ENCODE measurements at regions not wholly inside any gene's neighbourhood (a gene's known extent, or its start where the extent isn't known, plus 50 kb on each side); places are given as distances from the start of the nearest gene placed in this dataset.

DNA sequence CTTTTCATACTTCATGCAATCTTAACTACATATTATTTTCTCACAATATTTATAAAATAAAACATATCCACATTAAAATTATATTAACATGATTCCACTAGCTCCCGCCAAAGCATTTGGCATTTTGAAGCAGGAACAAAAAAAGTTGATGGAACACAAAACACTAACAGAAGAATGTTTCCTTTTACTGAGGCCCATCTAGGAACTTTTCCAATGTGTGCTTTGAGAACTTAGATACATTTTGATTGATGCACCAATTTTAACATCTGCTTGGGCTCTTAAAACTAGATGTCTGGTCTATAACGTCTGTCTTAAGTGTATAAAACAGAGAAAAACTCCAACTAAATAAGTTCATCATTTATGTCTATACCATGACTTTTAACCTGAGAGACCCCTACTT lies 1214.8 kb downstream of the SORCS1 start:
- Histone ChIP-seq H3K4me1 (no peaks in the 10 kb centered on the region), H3K4me3 (no peak overlapping the region), H3K27ac (no peak overlapping the region), H3K36me3 (no peaks in the 10 kb centered on the region), H3K9me3 (no peaks in the 10 kb centered on the region), H3K27me3 (no peaks in the 10 kb centered on the region)
- intact Hi-C loops (cut with DNase I; ENCODE audit: low total_unique reads) = no loop called here
- TF ChIP-seq CTCF (IDR thresholded peaks at IDR 0.05) = no peak
- no peak for DNase-seq

DNA sequence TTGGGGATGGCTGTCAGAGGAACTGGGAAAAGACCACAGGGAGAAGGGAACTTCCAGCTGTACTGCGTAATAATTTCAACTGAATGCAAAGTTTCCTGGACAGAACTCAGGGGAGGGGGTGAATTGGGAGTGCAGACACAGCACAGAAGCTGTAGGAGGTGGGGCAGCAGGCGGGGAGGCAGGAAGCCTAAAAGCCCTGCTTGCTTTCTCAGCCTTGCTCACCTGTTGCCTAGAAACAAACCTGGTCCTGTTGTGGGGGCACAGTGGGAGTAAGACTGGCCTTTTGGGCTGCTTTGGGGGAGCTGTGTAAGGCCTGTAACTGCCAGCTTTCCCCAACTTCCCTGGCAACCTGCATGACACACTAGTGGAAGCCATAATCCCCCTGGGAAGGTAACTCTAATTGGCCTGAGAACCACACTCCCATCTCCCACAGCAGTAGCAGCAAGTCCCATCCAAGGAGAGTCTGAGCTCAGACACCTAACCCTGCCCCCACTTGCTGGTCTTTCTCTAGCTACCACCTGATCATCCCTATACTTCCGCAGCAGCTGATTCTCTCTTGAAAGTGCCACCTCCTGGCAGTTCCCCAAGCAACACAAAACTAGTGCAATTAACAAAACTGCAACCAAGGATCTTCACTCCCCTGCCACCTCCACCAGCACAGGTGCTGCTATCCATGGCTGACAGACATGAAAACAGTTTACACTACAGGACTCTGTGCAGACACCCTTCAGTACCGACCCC lies 1239.3 kb downstream of the SORCS1 start:
- DNase-seq = no peak
- H3K4me3 ChIP-seq = no peak overlapping the region
- H3K27me3 ChIP-seq = no peaks in the 10 kb centered on the region
- H3K9me3 ChIP-seq = no peaks in the 10 kb centered on the region
- H3K4me1 ChIP-seq = no peaks in the 10 kb centered on the region
- H3K27ac ChIP-seq = no peak overlapping the region
- no peak for TF ChIP-seq CTCF (IDR thresholded peaks at IDR 0.05)
- no peaks in the 10 kb centered on the region for H3K36me3 ChIP-seq
- intact Hi-C loops (cut with DNase I; ENCODE audit: low total_unique reads) = no loop called here

DNA sequence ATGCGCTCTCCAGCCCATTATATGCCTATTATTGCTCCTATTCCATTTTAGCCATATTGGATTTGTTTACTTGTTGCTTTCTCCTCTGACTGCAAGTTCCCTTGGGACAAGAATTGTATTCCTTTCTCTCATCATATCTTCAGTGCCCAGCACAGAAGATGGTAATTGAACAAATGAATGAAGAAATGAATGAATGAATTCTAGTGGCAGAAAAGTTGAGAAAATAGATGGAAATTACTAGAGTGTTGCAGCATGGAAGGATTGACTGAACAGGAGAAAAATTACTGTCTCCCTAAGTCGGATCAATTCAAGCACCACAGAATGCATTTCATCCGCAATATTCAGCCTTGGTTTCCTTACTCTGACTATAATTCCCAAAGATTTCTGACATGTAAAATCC lies 1243.2 kb downstream of the SORCS1 start:
- H3K4me1 ChIP-seq = no peaks in the 10 kb centered on the region
- DNase-seq = no peak
- H3K36me3 ChIP-seq = no peaks in the 10 kb centered on the region
- no peaks in the 10 kb centered on the region for H3K9me3 ChIP-seq
- H3K27me3 ChIP-seq = no peaks in the 10 kb centered on the region
- intact Hi-C loops (cut with DNase I; ENCODE audit: low total_unique reads) = no loop called here
- no peak overlapping the region for H3K27ac ChIP-seq
- no peak overlapping the region for H3K4me3 ChIP-seq
- TF ChIP-seq CTCF (IDR thresholded peaks at IDR 0.05) = no peak

- Histone ChIP-seq H3K4me3 (no peak overlapping the region), H3K4me1 (no peaks in the 10 kb centered on the region), H3K27ac (no peak overlapping the region), H3K9me3 (no peaks in the 10 kb centered on the region), H3K36me3 (no peaks in the 10 kb centered on the region), H3K27me3 (no peaks in the 10 kb centered on the region)
- no peak for TF ChIP-seq CTCF (IDR thresholded peaks at IDR 0.05)
- no peak for DNase-seq
- intact Hi-C loops (cut with DNase I; ENCODE audit: low total_unique reads) = no loop called here
These were observed 1250.1 kb downstream of the SORCS1 start for GRCh38 chr10:105914432-105914831.

DNA sequence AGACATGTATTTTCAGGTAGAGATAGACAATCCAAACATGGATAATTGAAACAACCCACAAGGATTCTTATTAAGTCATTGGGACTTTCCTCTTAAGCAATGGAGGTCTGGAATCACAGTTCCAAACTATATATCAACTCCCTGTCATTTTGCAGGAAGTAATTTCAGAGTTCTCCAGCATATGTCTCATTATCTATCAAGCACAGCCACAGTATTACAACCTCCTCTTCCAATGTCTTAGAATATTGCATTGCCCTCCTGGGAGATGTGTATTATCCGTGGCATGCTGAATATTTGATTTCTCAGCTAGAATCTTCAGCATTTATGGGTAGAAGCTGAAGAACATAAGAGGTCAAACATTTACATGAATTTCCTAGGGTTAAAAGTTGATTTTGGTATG lies 1255.8 kb downstream of the SORCS1 start:
- Histone ChIP-seq H3K4me3 (no peak overlapping the region), H3K36me3 (no peaks in the 10 kb centered on the region), H3K27me3 (no peaks in the 10 kb centered on the region), H3K27ac (no peak overlapping the region), H3K9me3 (no peaks in the 10 kb centered on the region), H3K4me1 (no peaks in the 10 kb centered on the region)
- no peak for TF ChIP-seq CTCF (IDR thresholded peaks at IDR 0.05)
- intact Hi-C loops (cut with DNase I; ENCODE audit: low total_unique reads) = no loop called here
- no peak for DNase-seq

DNA sequence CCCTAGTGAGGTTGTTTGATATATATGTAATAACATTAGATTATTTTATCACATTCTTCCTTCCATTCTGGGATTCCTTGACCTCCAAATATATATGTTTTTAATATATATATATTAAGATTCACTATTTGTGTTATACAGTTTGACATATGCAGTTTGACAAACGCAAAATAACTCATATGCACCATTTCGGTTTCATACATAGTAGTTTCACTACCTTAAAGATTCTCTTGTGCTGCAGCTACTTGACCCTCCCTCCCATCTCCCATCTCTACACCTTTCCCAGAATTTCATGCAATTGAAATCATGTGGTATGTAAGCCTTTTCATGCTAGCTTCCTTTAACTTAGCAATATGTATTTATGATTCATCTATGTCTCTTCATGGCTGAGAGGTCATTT lies 1244.4 kb downstream of the SORCS3 start:
- H3K27me3 ChIP-seq = no peaks in the 10 kb centered on the region
- no peaks in the 10 kb centered on the region for H3K36me3 ChIP-seq
- TF ChIP-seq CTCF (IDR thresholded peaks at IDR 0.05) = no peak
- no peak for DNase-seq
- H3K4me1 ChIP-seq = no peaks in the 10 kb centered on the region
- intact Hi-C loops (cut with DNase I; ENCODE audit: low total_unique reads) = no loop called here
- no peak overlapping the region for H3K27ac ChIP-seq
- no peaks in the 10 kb centered on the region for H3K9me3 ChIP-seq
- H3K4me3 ChIP-seq = no peak overlapping the region

Measured in tibial artery (tissue), 4 donors.